Choroid plexus epithelial cell (primary cell): ENCODE measurements at regions not wholly inside any gene's neighbourhood (a gene's known extent, or its start where the extent isn't known, plus 50 kb on each side); places are given as distances from the start of the nearest gene placed in this dataset.

Source experiments
- DNase-seq: peaks from one replicate; pipeline ENCODE4 v3.0.0-alpha.2; 2010; ENCODE audit warnings: low read depth
- H3K4me3 ChIP-seq: 2 replicates; pipeline ENCODE4 v1.5.1; 2011; ENCODE audit warnings: low read depth, mild to moderate bottlenecking, control low read depth, low read length, moderate library complexity
- CTCF ChIP-seq: conservative IDR thresholded peaks from 2 replicates; pipeline ENCODE4 v1.5.1; 2011; ENCODE audit warnings: low read depth, mild to moderate bottlenecking, control low read depth, inconsistent platforms, low read length, moderate library complexity

- H3K4me3 ChIP-seq = no peak overlapping the region
- TF ChIP-seq CTCF = no peak
- no peak for DNase-seq
Observed at GRCh38 chr20:7420345-7420744, 519.9 kb downstream of the HAO1 start.

GRCh38 chr20:7426890-7427496 lies 513.3 kb downstream of the HAO1 start:
- no peak overlapping the region for H3K4me3 ChIP-seq
- TF ChIP-seq CTCF = no peak
- DNase-seq = no peak

- no peak for TF ChIP-seq CTCF
- no peak overlapping the region for H3K4me3 ChIP-seq
Observed at GRCh38 chr20:7428946-7429345, 511.3 kb downstream of the HAO1 start.

GRCh38 chr20:7432612-7433011 lies 507.6 kb downstream of the HAO1 start:
- DNase-seq = no peak
- no peak overlapping the region for H3K4me3 ChIP-seq
- no peak for TF ChIP-seq CTCF

More at GRCh38 chr20:7428946-7429345, 511.3 kb downstream of the HAO1 start:
- DNase-seq = no peak

- H3K4me3 ChIP-seq = no peak overlapping the region
- no peak for DNase-seq
- no peak for TF ChIP-seq CTCF
Observed at GRCh38 chr20:7437311-7437710, 502.9 kb downstream of the HAO1 start.

- DNase-seq = peak; percentile 18
- H3K4me3 ChIP-seq = no peak overlapping the region
- no peak for TF ChIP-seq CTCF
Observed at GRCh38 chr20:7449269-7449668, 491.0 kb downstream of the HAO1 start.

- H3K4me3 ChIP-seq = no peak overlapping the region
- TF ChIP-seq CTCF = no peak
- no peak for DNase-seq
Observed at GRCh38 chr20:7452890-7453289, 487.4 kb downstream of the HAO1 start.
